ENCODE measurements at regions not wholly inside any gene's neighbourhood (a gene's known extent, or its start where the extent isn't known, plus 50 kb on each side); places are given as distances from the start of the nearest gene placed in this dataset.
"Not testable (repeated sequence)": the region's sequence is repeated elsewhere in the genome, so short reads cannot be mapped to it uniquely, and the experiment has no call there.

GRCh38 chr7:86437951-86438450 is 205.7 kb upstream of the GRM3 start:
- TF ChIP-seq CTCF (IDR thresholded peaks at IDR 0.05) = no peak
- Histone ChIP-seq H3K4me1 (no peaks in the 10 kb centered on the region), H3K9me3 (no peaks in the 10 kb centered on the region), H3K36me3 (no peaks in the 10 kb centered on the region), H3K27ac (no peak overlapping the region), H3K27me3 (no peaks in the 10 kb centered on the region), H3K4me3 (no peak overlapping the region)
- intact Hi-C loops (cut with DNase I) = no loop called here
- DNase-seq (no peak), ATAC-seq (no peak)

GRCh38 chr7:86431761-86432160 is 211.9 kb upstream of the GRM3 start:
- H3K9me3 ChIP-seq = no peaks in the 10 kb centered on the region
- intact Hi-C loops (cut with DNase I) = no loop called here
- no peak for ATAC-seq
- no peak overlapping the region for H3K4me3 ChIP-seq
- no peak overlapping the region for H3K27ac ChIP-seq
- no peak for TF ChIP-seq CTCF (IDR thresholded peaks at IDR 0.05)
- no peaks in the 10 kb centered on the region for H3K27me3 ChIP-seq
- no peaks in the 10 kb centered on the region for H3K36me3 ChIP-seq
- no peak for DNase-seq
- no peaks in the 10 kb centered on the region for H3K4me1 ChIP-seq

- no peak for TF ChIP-seq CTCF (IDR thresholded peaks at IDR 0.05)
- Histone ChIP-seq H3K36me3 (no peaks in the 10 kb centered on the region), H3K4me1 (no peaks in the 10 kb centered on the region), H3K4me3 (no peak overlapping the region), H3K9me3 (no peaks in the 10 kb centered on the region), H3K27ac (no peak overlapping the region), H3K27me3 (no peaks in the 10 kb centered on the region)
- ATAC-seq (no peak), DNase-seq (no peak)
- intact Hi-C loops (cut with DNase I) = no loop called here
These were observed 231.9 kb upstream of the GRM3 start for GRCh38 chr7:86411814-86412213.

GRCh38 chr7:86407291-86407690 is 236.4 kb upstream of the GRM3 start:
- no peak overlapping the region for H3K4me3 ChIP-seq
- ATAC-seq = no peak
- intact Hi-C loops (cut with DNase I) = no loop called here
- H3K36me3 ChIP-seq = no peaks in the 10 kb centered on the region
- H3K27me3 ChIP-seq = no peaks in the 10 kb centered on the region
- TF ChIP-seq CTCF (IDR thresholded peaks at IDR 0.05) = no peak
- no peaks in the 10 kb centered on the region for H3K4me1 ChIP-seq
- no peak overlapping the region for H3K27ac ChIP-seq
- H3K9me3 ChIP-seq = no peaks in the 10 kb centered on the region
- no peak for DNase-seq

GRCh38 chr7:86391813-86392212 is 251.9 kb upstream of the GRM3 start:
- H3K4me1 ChIP-seq = no peaks in the 10 kb centered on the region
- no peaks in the 10 kb centered on the region for H3K27me3 ChIP-seq
- no peak for DNase-seq
- no peak overlapping the region for H3K4me3 ChIP-seq
- ATAC-seq = no peak
- intact Hi-C loops (cut with DNase I) = no loop called here
- TF ChIP-seq CTCF (IDR thresholded peaks at IDR 0.05) = no peak
- H3K36me3 ChIP-seq = no peaks in the 10 kb centered on the region
- no peak overlapping the region for H3K27ac ChIP-seq
- H3K9me3 ChIP-seq = peaks cover 3% of the 10 kb centered on the region

GRCh38 chr7:86375602-86376001 is 268.1 kb upstream of the GRM3 start:
- ATAC-seq; H3K27ac ChIP-seq; H3K4me3 ChIP-seq; H3K4me1 ChIP-seq; H3K27me3 ChIP-seq; H3K36me3 ChIP-seq; intact Hi-C loops (cut with DNase I); DNase-seq; H3K9me3 ChIP-seq: not testable (repeated sequence)

Data from upper lobe of right lung (tissue), 1 donor.